ENCODE measurements at regions not wholly inside any gene's neighbourhood (a gene's known extent, or its start where the extent isn't known, plus 50 kb on each side); places are given as distances from the start of the nearest gene placed in this dataset.

DNA sequence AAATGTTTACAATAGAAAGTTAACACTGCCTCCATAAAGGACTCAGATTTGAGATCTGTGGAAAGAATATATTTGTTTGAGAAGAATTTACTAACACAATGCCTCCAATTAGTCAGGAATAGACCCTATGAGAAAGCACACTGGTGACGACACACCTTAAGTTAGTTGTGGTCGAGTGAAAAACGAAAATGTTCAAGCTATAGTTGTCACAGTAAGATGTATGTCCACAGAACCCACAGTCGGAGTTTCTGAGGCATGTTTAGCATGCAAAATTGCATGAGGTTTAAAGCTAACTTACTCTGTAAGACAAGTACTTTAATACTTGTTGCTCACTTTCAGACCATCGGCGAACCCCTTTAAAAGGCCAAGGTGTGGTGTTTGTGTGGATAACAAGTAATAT lies 69.9 kb upstream of the SIPA1L2 start:
- TF ChIP-seq YY1 (IDR thresholded peaks at IDR 0.05; ENCODE audit: insufficient read depth, insufficient read length) (no peak), SUZ12 (IDR thresholded peaks at IDR 0.05; ENCODE audit: extremely low read depth, insufficient read depth, insufficient read length) (no peak), ZNF274 (IDR thresholded peaks at IDR 0.05; ENCODE audit: low read depth, low read length) (no peak)
